Epidermal melanocyte (primary cell): ENCODE measurements at regions not wholly inside any gene's neighbourhood (a gene's known extent, or its start where the extent isn't known, plus 50 kb on each side); places are given as distances from the start of the nearest gene placed in this dataset.
A peak's percentile ranks its signal among the peaks of the same experiment; 100 is the strongest.
"Not testable (repeated sequence)": the region's sequence is repeated elsewhere in the genome, so short reads cannot be mapped to it uniquely, and the experiment has no call there.

Experiments
- DNase-seq: peaks from one replicate; pipeline ENCODE4 v3.0.0; 2011; ENCODE audit warnings: low spot score; ENCODE audit not compliant: insufficient read length

DNA sequence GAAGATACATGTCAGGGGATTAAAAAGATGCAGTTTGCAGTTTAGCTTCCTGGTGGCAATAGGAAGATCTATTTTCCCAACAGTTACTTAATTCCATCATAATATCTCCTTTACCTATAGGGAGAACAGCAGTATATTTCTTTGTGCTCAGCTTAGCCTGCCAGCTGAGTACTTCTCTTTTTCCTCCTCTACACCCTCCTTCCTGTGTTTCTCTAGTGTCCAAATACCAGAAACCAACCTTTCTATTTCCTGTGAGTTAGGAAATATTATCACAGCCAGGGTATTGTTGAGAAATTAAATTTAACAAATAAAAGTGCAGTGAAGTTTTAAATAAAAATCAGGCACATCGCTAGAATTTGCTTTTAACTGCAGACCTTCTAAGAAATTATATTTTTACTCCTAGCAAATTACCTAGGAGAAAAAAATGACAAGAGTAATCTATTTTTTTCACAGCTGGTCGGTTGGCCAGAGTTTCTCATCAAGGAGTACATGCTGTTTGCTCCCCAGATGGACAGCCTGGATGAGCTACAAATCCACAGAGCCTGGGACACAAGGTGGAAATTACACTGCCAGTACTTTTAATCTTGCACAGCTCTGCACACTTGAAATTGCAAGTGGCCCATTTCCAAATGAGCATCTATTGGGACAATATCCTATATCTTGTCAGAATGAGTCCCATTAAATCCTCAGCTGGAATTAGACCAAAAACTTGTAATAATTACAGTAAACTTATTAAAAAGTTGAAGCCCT lies 185.2 kb upstream of the CFAP20DC start:
- no peak for DNase-seq

DNA sequence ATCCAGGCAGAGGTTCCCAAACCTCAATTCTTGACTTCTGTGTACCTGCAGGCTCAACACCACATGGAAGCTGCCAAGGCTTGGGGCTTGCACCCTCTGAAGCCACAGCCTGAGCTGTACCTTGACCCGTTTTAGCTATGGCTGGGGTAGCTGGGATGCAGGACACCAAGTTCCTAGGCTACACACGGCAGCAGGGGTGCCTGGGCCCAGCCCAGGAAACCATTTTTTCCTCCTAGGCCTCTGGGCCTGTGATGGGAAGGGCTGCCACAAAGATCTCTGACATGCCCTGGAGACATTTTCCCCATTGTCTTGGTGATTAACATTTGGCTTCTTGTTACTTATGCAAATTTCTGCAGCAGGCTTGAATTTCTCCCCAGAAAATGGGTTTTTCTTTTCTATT lies 180.6 kb upstream of the CFAP20DC start:
- DNase-seq, result not testable (repeated sequence)

DNA sequence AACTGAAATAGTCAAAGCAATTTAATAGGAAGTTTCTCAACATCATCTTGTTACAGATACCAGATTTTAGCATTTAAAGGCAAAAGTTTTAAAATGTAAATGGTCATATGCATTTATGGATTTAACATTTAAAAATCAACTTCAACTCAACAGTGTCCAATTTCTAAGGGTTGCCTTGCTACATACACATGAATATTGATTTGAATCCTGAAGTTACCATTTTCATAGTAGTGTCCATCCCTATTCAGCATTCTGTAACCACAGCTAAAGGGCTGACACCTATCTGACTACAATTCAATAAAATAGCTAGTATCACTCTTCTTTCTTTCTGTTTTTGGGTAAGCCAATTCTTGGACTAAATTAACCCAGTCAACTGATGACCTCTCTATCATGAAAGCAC lies 164.0 kb upstream of the CFAP20DC start:
- no peak for DNase-seq

DNA sequence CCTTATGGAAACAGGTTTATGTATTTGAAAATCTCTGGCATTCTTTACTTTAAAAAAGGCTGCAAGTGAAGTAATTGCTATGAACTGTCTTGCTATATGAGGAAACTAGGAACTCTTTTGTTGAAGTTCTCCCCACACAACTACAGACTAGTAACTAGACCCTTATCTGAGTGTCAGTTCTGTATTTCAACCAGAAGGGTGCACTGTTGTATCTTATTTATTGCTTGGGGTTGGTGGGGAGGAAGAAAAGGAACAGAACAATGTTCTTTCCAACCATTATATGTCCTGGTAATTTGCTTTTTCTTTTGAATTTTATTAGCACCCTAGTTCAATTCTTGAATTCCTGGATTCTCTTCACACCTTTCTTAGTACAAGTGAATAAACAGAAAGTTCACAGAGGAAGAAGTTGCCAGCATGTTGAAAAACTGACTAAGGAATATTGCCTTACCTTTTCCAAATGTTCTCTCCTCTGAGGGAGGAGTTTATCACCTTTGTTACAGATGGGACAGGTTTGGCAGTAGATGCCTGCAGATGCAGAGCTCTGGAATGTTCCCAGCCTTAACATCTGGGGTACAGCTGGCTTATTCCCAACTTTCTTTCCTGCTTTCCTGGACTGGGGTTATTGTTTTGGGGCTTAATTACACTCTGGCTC lies 162.4 kb upstream of the CFAP20DC start:
- DNase-seq, result peak; percentile 48

DNA sequence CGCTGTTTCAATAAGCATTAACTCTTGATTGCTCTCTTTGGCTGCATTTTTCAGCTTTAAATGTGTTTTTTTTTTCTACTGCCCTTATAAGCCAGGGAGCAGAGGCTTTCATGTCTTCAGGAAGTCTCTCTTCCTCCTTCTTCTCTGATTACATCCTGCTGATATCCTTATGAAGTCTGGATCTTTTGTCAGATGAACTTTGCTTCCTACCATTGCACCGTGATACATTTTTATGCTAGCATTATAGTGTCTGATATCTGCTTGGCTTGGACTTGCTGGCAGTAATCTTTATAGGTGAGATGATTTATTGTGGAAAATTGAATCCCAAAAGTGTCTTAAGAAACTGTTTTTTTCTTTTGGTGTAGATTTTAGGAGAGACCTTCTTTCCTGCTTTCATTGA lies 160.4 kb upstream of the CFAP20DC start:
- no peak for DNase-seq

DNA sequence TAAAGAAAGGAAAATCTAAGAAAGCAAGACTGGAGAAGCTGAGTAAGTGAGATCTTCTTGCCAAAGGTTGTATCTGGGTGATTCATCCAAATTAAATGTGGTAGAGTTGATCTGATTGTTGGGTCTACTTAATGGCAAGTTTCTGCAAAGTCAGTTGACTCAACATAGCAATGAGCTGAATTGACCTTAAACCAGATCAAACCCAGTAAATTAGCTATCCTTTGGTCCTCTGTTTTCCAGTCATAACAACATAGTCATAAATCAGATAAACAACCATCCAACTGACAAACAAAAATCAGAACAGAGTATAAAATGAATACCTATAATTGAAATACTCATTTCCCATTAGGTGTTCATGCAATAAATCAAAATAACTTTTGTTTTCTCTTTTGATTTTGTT lies 142.6 kb upstream of the CFAP20DC start:
- no peak for DNase-seq

DNA sequence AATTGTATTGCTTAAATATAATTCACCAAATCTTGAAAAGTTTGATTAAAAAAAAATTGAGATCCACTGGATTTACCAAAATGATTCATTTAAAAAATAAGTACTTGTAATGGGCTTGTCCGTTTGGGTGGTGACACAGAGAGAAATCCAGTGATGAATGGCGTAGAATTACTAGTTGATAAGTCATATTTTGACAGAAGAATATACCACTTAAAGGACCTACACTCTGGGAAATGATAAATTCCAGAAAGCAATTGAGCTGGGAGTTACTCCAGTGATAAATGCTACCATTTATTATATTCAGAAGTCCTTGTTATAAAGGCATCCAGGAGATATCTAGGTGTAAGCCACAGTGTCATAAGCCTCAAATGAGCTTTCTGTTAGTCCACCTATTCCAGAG lies 141.8 kb upstream of the CFAP20DC start:
- DNase-seq, result no peak

DNA sequence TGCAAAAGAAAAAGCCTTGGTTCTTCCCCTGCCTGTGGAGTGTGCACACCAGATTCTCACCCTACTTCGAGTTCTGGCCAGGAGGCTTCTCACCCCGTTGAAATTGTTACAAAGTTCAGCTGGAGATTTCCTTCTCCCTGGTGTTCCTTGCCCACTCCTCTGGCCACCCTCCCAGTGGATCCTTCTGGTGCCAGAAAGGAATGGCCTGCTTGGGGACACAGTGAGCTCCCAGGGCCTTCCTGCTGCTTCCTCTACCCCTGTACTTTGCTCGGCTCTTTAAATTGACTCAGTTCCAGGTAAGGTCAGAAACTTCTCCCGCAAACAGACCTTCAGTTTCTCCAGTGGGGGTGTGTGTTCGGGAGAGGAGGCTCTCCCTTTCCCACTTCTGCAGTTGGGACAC lies 140.1 kb upstream of the CFAP20DC start:
- DNase-seq, result no peak

DNA sequence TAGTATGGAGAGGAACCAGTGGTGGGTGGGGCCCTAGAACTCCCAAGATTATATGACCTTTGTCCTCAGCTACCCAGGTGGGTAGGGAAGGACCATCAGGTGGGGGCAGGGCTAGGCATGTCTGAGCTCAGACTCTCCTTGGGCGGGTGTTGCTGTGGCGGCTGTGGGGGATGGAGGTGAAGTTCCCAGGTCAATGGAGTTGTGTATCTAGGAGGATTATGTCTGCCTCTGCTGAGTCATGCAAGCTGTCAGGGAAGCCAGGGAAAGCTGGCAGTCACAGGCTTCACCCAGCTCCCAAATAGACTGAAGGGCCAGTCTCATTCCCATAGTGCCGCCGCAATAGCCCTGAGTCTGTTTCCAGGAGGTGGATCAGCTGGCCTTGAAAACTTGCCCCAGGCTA lies 139.7 kb upstream of the CFAP20DC start:
- no peak for DNase-seq

DNA sequence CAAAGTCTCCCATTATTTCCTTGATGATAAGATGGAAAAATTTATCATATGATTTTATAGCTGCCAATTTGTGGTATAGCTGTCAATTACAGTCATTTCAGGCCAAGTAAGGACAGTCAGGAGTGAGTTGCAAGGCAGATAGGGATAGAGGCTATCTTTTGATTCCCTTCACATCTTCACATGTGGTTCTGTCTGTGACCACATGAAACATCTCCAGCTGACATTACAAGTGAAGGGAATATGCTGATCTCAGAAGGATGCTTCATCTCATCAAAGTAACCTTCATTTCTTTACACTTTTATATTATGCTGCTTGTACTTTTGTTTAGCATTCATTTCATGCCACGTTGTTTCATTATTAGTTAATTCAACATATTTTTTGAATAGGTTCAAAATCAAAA lies 136.9 kb upstream of the CFAP20DC start:
- no peak for DNase-seq

DNA sequence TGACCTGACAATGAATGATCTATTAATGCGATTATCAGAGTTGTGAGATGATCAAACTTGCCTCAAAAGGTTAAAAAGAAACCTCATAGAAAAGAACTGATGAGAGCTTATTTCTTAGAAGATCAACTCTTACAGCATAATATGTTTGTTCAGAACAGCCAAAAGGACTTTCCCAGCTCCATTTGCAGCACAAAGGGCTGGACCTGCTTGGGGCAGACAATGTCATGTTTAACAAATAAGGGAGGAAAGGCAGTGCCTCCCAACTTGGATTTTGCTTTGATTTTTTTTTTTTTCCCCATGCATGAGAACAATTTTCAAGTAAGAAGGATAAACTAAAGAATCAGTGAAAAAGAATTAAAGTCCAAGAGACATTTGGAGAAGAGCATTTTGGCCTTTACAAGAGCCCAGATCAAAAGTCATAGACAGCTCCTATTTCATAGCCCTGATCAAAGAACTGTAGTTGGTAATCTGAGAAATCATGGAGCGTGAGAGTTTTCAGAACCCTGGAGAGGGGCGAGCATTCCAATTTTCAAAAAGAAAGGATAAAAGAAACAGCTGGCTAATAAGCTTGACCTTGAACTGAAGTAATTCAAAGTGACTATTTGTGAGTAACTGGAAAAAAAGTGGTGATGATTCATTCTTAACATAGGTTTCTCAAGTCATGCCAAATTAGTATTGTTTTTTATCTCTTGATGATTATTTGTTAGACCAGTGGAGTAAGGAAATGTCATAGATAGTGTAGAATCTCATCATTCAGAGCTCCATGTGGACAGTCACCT lies 136.0 kb upstream of the CFAP20DC start:
- DNase-seq, result no peak

DNA sequence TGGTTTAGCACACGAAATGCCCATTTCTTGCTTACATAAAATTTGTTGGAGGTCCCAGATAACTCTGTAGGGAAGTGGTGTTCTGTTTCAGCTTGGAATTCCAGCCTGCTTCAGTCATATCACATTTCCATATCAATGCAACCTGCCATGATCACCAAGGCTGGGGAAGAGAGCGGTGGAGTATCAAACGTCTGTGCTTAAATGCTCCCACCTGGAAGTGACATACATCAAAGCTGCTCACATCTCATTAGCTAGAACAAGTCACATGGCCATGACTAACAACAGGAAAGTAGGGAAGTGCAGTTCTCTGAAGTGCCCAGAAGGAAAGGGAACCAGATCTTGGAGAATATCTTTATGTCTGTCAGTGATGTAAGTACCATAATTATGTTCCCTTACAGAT lies 130.2 kb upstream of the CFAP20DC start:
- DNase-seq, result no peak

DNA sequence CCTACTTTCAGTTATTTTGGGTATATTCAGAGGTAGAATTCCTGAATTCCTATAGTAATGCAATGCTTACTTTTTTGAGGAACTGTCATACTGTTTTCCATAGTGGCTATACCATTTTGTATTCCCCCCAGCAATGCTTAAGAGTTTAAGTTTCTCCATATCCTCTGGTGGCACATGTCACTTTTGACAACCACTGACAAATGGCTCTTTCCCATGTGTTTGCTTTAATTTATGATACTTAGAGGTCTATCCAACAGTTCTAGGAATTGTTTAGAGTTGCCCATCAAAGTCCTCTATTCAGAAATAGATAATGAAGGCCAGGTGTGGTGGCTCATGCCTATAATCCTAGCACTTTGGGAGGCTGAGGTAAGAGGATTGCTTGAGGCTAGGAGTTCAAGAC lies 128.9 kb upstream of the CFAP20DC start:
- no peak for DNase-seq

DNA sequence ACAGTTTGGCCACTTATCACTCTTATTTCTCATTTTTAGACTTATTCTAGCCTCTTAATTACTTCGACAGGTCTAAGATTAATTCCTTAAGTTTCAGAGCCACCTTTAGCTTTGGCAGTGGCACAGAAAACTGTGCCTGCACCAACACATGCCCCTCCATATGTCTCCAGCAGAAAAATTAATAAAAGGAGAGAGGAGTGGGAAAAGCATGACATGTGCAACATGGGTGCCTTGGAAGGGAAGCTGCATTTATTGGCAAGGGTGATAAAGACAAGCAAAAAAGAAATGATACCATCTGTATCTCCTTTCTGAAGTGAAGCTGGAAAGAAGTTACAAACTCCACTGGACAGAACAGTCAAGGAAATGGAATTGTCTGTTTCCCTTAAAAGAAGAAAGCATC lies 121.7 kb upstream of the CFAP20DC start:
- DNase-seq, result no peak

DNA sequence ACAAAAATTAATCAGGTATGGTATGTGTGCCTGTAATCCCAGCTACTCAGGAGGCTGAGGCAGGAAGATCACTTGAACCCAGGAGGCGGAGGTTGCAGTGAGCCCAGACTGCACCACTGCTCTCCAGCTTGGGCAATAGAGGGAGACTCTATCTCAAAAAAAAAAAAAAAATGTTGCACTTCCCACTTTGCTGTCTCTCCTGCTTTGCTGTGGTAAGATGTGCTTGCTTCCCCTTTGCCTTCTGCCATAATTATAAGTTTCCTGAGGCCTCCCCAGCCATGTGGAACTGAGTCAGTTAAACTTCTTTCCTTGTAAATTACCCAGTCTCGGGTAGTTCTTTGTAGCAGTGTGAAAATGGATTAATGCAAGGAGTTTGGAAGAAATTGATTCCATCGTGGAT lies 120.3 kb upstream of the CFAP20DC start:
- DNase-seq, result not testable (repeated sequence)

DNA sequence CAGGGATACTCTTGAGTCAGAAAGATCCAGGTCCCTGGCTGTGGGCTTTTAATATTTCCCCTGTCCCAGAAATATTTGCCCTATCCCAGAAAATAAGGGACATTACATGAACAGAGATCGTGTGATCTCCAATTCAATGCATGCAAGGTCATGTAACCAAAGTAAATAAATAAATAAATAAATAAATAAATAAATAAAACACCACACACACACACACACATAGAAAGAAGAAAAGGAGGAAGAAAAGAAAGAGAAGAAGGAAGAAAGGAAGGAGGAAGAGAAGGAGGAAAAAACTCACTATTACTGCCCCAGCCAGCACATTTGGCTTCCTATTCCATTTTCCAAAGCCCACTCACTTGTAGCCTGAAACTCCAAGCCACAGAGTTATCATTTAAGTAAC lies 117.9 kb upstream of the CFAP20DC start:
- DNase-seq, result no peak

DNA sequence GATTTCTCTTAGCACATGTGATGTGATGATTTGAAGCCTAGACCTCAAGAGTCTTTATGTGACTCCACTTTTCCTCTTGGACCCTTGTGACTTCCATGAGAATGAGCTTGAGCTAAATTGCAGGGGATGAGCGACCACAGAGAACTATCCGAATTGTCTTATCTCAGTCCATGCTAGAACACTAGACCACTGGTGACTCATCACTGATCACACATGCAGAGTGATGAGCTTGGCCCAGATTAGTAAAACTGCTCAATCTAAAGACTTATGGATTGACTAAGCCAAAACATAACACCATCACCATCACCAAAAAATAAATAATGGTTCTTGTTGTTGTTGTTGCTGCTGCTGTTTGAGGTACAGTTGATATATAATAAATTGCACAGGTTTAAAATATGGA lies 114.1 kb upstream of the CFAP20DC start:
- DNase-seq, result no peak

DNA sequence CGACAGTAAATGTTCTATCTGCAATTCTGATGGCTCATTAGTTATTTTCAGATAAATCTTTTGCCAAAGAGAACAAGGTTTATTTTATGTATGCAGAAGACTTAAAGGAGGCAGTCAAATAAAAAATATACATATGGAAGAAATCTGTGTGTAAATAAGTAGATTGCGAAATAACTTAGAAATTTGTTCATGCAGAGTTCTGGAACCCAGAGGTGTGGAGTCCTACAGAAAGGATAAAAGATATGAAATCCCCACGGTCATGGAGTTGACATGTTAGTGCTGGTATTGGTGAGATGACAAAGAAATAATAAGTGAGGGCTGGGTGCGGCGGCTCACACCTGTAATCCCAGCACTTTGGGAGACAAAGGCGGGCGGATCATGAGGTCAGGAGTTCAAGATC lies 111.2 kb upstream of the CFAP20DC start:
- no peak for DNase-seq

DNA sequence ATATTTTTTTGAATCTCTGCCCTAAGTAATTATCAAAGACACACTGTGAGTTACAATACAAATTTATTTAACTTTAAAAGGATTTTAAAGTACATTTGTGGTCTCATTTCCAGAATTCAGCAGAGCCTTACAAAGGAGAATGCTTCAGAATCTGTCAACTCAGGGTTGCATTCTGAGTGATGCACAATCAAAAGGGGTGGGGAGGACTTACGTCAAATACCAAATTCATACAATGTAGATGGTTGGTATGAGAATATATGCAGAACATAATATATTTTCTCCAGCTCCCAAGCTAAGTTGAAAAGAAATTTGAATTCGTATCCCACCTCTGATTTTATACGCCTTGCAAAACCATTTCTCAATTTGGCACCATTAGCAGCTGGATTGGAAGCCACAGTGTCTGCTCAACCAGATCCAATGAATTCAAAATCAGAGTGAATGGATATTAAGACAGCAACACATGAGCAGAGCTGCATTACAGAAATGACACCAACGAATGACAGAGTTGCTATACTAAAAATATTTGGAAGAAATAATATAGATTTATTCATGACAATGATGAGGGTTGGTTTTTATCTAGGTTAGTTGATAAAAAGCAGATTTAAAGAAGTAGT lies 110.4 kb upstream of the CFAP20DC start:
- no peak for DNase-seq

DNA sequence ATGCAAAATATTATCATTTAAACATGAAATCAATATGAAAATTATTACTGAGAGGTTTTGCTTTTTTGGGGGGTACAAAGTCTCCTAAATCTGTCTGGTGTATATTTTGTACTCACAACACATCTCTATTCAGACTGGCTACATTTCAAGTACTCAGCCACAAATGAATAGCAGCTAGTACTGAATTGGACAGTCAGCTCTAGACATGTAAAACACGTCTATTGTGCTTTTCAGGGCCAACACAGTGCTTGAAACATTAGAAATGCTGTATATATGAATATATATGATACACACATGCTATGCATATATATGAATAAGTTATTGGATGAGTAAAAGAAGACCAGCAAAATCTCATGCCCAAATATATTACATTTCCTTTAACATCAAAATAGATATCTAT lies 103.8 kb upstream of the CFAP20DC start:
- no peak for DNase-seq

DNA sequence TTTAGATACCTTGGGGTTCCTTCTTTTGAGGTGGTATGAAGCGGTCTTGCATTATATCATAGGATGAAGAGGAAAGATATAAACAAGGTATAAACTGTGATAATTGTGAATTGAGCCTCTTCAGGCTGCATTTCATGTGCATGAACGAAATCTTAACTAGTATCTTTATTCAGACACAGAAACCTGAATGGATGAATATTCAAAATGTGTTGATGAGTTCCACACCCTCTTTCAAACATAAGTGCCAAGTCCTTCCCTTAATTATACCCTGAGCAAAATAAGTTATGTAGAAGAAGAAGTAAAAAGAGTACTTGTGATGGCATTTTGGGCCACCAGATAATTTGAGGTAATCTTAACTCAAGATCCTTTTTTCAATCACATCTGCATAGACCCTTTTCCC lies 103.1 kb upstream of the CFAP20DC start:
- no peak for DNase-seq

DNA sequence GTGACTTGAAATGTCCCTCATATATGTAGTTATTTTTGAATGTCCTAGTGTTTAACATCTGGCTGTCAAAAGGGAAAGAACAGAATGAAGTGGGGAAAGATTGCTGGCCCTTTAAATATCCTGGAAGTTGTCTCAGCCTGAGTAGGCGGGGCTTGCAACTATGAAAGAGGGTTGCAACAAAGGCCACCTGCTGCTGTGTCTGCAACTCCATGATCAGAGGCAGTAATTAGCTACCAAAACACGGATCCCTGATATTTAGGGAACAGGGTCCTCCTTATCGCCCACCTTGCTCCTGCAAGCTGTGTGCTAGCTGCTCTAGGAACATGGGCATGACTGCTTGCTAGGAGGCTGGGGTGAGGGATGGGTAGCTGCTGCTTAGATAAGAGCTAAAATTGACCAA lies 100.2 kb upstream of the CFAP20DC start:
- DNase-seq, result no peak
